ENCODE measurements at regions not wholly inside any gene's neighbourhood (a gene's known extent, or its start where the extent isn't known, plus 50 kb on each side); places are given as distances from the start of the nearest gene placed in this dataset.

DNA sequence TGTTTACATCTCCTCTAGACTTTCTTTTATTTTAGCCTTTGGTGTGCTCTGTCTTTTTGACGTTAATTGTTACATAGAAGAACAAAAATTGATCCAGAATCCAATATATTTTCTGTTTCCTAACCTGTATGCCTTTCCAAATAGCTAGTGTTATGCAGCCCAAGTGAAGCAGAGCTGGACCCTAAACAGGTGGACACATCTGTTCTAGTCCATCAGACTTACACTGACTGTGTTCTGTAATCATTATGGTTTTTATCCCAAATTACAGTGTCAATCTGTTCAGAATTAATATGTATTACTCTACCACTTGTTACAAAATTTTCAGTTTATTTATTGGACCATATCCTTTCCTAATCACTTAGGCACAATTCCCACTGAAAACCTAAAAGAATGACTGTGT lies 176.8 kb upstream of the FOXG1 start:
- ATAC-seq = no peak
- Histone ChIP-seq H3K27ac (no peak overlapping the region), H3K36me3 (no peaks in the 10 kb centered on the region), H3K27me3 (peaks cover 3% of the 10 kb centered on the region), H3K4me1 (no peaks in the 10 kb centered on the region), H3K9me3 (no peaks in the 10 kb centered on the region), H3K4me3 (no peak overlapping the region)
- 22 to 47% methylated on average over 1 of the region's 1 CpG for WGBS, 2 donors (ENCODE audit: low coverage in 1 of 2)
- TF ChIP-seq POLR2AphosphoS5 (IDR thresholded peaks at IDR 0.05) = no peak

DNA sequence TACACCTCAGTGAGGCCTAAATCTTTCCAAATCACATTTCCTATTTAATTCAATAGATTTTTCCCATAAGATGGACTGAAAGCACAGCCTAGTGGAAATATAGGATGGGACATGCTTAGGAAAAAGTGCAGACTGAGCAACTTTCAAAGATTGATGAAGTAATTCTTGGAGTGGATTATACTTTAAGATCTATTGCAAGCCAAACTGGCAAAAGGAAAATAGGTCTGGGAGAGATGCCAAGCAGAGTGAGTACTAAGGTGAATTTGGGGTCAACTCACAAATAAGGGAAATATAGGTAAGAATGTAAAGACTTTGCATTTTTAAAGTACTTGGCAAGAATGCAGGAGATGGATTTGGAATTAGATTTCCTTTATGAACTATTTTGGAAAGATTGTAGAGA lies 170.2 kb upstream of the FOXG1 start:
- Histone ChIP-seq H3K9me3 (no peaks in the 10 kb centered on the region), H3K27ac (no peak overlapping the region), H3K27me3 (peaks cover 3% of the 10 kb centered on the region), H3K4me3 (no peak overlapping the region), H3K36me3 (no peaks in the 10 kb centered on the region), H3K4me1 (no peaks in the 10 kb centered on the region)
- no peak for TF ChIP-seq POLR2AphosphoS5 (IDR thresholded peaks at IDR 0.05)
- TF ChIP-seq, protein P1, sequence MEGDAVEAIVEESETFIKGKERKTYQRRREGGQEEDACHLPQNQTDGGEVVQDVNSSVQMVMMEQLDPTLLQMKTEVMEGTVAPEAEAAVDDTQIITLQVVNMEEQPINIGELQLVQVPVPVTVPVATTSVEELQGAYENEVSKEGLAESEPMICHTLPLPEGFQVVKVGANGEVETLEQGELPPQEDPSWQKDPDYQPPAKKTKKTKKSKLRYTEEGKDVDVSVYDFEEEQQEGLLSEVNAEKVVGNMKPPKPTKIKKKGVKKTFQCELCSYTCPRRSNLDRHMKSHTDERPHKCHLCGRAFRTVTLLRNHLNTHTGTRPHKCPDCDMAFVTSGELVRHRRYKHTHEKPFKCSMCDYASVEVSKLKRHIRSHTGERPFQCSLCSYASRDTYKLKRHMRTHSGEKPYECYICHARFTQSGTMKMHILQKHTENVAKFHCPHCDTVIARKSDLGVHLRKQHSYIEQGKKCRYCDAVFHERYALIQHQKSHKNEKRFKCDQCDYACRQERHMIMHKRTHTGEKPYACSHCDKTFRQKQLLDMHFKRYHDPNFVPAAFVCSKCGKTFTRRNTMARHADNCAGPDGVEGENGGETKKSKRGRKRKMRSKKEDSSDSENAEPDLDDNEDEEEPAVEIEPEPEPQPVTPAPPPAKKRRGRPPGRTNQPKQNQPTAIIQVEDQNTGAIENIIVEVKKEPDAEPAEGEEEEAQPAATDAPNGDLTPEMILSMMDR (IDR thresholded peaks at IDR 0.05) = no peak
- ATAC-seq = no peak

DNA sequence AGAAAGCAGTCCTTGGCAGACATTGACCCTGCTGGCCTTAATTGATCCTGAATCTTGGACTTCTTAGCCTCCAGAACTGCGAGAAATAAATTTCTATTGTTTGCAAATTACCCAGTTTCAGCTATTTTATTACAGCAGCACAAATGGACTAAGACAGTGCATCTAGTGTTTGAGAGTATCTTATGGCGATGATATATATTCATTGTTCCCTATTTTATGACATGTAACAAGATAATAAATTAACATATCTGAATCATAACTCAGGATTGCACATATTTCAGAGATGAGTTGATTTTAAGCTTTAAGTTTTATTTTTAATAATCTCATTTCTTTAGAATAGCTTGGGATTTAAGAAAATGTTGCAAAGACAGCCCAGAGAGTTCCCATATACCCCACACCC lies 167.4 kb upstream of the FOXG1 start:
- Histone ChIP-seq H3K9me3 (no peaks in the 10 kb centered on the region), H3K27me3 (no peaks in the 10 kb centered on the region), H3K4me1 (no peaks in the 10 kb centered on the region), H3K27ac (no peak overlapping the region), H3K4me3 (no peak overlapping the region), H3K36me3 (no peaks in the 10 kb centered on the region)
- TF ChIP-seq POLR2AphosphoS5 (IDR thresholded peaks at IDR 0.05) (no peak), POLR2A (IDR thresholded peaks at IDR 0.05) (no peak), EP300 (IDR thresholded peaks at IDR 0.05) (no peak)
- TF ChIP-seq, protein P1 (IDR thresholded peaks at IDR 0.05) = no peak
- no peak for ATAC-seq
- WGBS, 2 donors (ENCODE audit: low coverage in 1 of 2) = 69 to 77% methylated on average over 2 of the region's 2 CpGs

DNA sequence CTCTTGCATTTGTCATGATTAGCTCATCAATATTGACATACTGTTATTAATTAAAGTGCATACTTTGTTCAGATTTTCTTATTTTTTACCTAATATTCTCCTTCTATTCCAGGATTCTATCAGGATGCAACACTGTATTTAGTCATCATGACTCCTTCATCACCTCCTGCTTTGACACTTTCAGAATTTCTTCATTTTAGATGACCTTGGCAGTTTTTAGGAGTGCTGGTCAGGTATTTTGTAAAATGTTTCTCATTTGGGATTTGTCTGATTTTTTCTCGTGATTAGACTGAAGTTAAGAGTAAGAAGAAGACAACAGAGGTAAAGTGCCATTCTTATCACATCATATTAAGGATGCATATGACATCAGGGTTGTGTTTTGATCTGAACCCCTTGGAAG lies 167.0 kb upstream of the FOXG1 start:
- no peaks in the 10 kb centered on the region for H3K36me3 ChIP-seq
- no peaks in the 10 kb centered on the region for H3K27me3 ChIP-seq
- no peak overlapping the region for H3K27ac ChIP-seq
- no peaks in the 10 kb centered on the region for H3K4me1 ChIP-seq
- WGBS, 2 donors (ENCODE audit: low coverage in 1 of 2) = 75 to 92% methylated on average over 1 of the region's 1 CpG
- no peak overlapping the region for H3K4me3 ChIP-seq
- TF ChIP-seq POLR2A (IDR thresholded peaks at IDR 0.05) (no peak), EP300 (IDR thresholded peaks at IDR 0.05) (no peak), POLR2AphosphoS5 (IDR thresholded peaks at IDR 0.05) (no peak)
- TF ChIP-seq, protein P1 (IDR thresholded peaks at IDR 0.05) = no peak
- ATAC-seq = no peak
- no peaks in the 10 kb centered on the region for H3K9me3 ChIP-seq

DNA sequence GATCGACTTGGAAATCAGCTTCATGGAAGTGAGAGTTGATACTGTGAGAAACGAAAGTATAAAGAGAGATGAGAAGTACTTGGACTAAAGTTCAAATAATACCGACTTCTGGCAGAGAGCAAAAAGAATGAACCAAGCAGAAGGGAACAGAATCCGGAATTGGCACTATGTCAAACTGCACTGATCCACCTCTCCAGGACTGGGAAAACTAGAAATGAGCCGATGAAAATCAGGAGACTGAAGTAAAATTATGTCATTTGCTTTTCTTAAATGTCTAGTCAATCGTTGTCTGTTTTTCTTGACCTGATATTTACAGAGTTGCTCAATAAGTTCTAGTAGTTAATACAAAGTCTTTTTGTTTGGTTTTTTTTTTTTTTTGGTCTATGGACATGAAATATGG lies 163.0 kb upstream of the FOXG1 start:
- WGBS, 2 donors (ENCODE audit: low coverage in 1 of 2) = 55 to 62% methylated on average over 6 of the region's 6 CpGs
- Histone ChIP-seq H3K4me1 (no peaks in the 10 kb centered on the region), H3K36me3 (no peaks in the 10 kb centered on the region), H3K9me3 (no peaks in the 10 kb centered on the region), H3K27ac (no peak overlapping the region), H3K4me3 (no peak overlapping the region), H3K27me3 (no peaks in the 10 kb centered on the region)
- no peak for ATAC-seq
- TF ChIP-seq EP300 (IDR thresholded peaks at IDR 0.05) (no peak), POLR2A (IDR thresholded peaks at IDR 0.05) (no peak), POLR2AphosphoS5 (IDR thresholded peaks at IDR 0.05) (no peak)
- TF ChIP-seq, protein P1 (IDR thresholded peaks at IDR 0.05) = no peak

DNA sequence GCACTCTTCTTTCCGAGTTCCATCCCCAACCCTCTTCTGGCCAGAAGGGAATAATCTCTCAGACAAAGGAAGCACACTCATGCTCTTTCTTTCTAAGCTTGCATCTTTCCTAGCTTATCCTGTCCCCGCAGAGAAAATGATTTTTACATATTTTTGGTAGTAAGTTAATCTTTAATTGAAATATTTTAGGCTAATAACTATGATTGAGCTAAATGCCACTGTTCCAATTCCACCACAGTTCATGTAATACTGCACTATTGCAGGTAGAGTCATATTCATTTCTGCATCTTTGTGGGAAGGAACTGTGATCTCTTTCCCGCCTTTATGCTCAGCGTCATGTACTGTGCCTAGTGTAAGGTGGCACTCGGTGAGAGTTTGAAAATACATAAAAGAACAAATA lies 158.9 kb upstream of the FOXG1 start:
- no peak overlapping the region for H3K4me3 ChIP-seq
- no peaks in the 10 kb centered on the region for H3K27me3 ChIP-seq
- no peaks in the 10 kb centered on the region for H3K9me3 ChIP-seq
- no peaks in the 10 kb centered on the region for H3K4me1 ChIP-seq
- no peak for TF ChIP-seq EP300 (IDR thresholded peaks at IDR 0.05)
- TF ChIP-seq, protein P1 (IDR thresholded peaks at IDR 0.05) = no peak
- no peak for TF ChIP-seq POLR2A (IDR thresholded peaks at IDR 0.05)
- TF ChIP-seq POLR2AphosphoS5 (IDR thresholded peaks at IDR 0.05) = no peak
- H3K36me3 ChIP-seq = no peaks in the 10 kb centered on the region
- no peak overlapping the region for H3K27ac ChIP-seq
- 78 to 91% methylated on average over 5 of the region's 5 CpGs for WGBS, 2 donors (ENCODE audit: low coverage in 1 of 2)
- ATAC-seq = no peak

All from gastroesophageal sphincter (tissue), 4 donors.